ENCODE measurements at regions not wholly inside any gene's neighbourhood (a gene's known extent, or its start where the extent isn't known, plus 50 kb on each side); places are given as distances from the start of the nearest gene placed in this dataset.

GRCh38 chr15:93312891-93313486, 224.0 kb upstream of the RGMA start:
- H3K9me3 ChIP-seq, result no peaks in the 10 kb centered on the region
- H3K27me3 ChIP-seq (ENCODE audit: insufficient read depth), result no peaks in the 10 kb centered on the region
- 15% methylated on average over 7 of the region's 7 CpGs for WGBS (ENCODE audit: low lambda C conversion rate)
- no peak overlapping the region for H3K27ac ChIP-seq (ENCODE audit: low read depth in 2 of 2, low read length in 1 of 2)
- H3K9ac ChIP-seq, result no peak overlapping the region
- H3K4me1 ChIP-seq (ENCODE audit: control insufficient read depth in 1 of 2, insufficient read depth in 2 of 2, low read depth in 1 of 2, low read length in 1 of 2), result peaks cover 0 to 4% of the 10 kb centered on the region in 2 experiments; a peak in 1 of 4 replicates
- DNase-seq, result no peak
- POLR2A ChIA-PET, result no interaction called here
- no peaks in the 10 kb centered on the region for H3K79me2 ChIP-seq (ENCODE audit: insufficient read depth)
- no peaks in the 10 kb centered on the region for H3K9me2 ChIP-seq
- H3K36me3 ChIP-seq (replicated peaks in 1 of 2; ENCODE audit: control insufficient read depth in 1 of 2, insufficient read depth in 2 of 2, low read length in 1 of 2), result no peaks in the 10 kb centered on the region
- H3K4me2 ChIP-seq, result no peak overlapping the region
- no peak overlapping the region for H2AFZ ChIP-seq (ENCODE audit: low read depth)
- no peak overlapping the region for H3K4me3 ChIP-seq (ENCODE audit: low read depth in 2 of 2, low read length in 1 of 2)
- H4K20me1 ChIP-seq (ENCODE audit: insufficient read depth), result no peaks in the 10 kb centered on the region
- no peaks in the 10 kb centered on the region for H3F3A ChIP-seq (replicated peaks; ENCODE audit: insufficient read depth)
- CTCF ChIA-PET, result no interaction called here
- TF ChIP-seq MEF2A (IDR thresholded peaks at IDR 0.05; ENCODE audit: borderline replicate concordance, low read depth) (no peak), SMC3 (IDR thresholded peaks at IDR 0.05; ENCODE audit: low read depth, low read length) (no peak), ELF1 (IDR thresholded peaks at IDR 0.05) (no peak), FOXM1 (IDR thresholded peaks at IDR 0.05; ENCODE audit: low read depth) (no peak), TEAD4 (IDR thresholded peaks at IDR 0.05; ENCODE audit: borderline replicate concordance, insufficient read depth) (no peak), RAD21 (IDR thresholded peaks at IDR 0.05; ENCODE audit: low read length) (no peak), GATA2 (CRISPR knock-in tag; IDR thresholded peaks at IDR 0.05) (no peak), IRF3 (IDR thresholded peaks at IDR 0.05; ENCODE audit: low read depth, low read length) (no peak), TAF1 (IDR thresholded peaks at IDR 0.05; ENCODE audit: borderline replicate concordance, low read depth, low read length) (no peak), RCOR1 (IDR thresholded peaks at IDR 0.05; ENCODE audit: low read length) (no peak), JUND (IDR thresholded peaks at IDR 0.05) (no peak), PBX3 (IDR thresholded peaks at IDR 0.05) (no peak), RXRA (IDR thresholded peaks at IDR 0.05; ENCODE audit: borderline replicate concordance, low read depth) (no peak), NRF1 (IDR thresholded peaks at IDR 0.05; ENCODE audit: low read depth, low read length) (no peak), SIN3A (IDR thresholded peaks at IDR 0.05; ENCODE audit: borderline replicate concordance, low read depth, low read length) (no peak), FOSL2 (IDR thresholded peaks at IDR 0.05; ENCODE audit: borderline replicate concordance, low read depth) (no peak)
- TF ChIP-seq, protein P1, sequence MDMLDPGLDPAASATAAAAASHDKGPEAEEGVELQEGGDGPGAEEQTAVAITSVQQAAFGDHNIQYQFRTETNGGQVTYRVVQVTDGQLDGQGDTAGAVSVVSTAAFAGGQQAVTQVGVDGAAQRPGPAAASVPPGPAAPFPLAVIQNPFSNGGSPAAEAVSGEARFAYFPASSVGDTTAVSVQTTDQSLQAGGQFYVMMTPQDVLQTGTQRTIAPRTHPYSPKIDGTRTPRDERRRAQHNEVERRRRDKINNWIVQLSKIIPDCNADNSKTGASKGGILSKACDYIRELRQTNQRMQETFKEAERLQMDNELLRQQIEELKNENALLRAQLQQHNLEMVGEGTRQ (IDR thresholded peaks at IDR 0.05; ENCODE audit: borderline replicate concordance, low read depth, low read length), result no peak
- TF ChIP-seq, protein P2, sequence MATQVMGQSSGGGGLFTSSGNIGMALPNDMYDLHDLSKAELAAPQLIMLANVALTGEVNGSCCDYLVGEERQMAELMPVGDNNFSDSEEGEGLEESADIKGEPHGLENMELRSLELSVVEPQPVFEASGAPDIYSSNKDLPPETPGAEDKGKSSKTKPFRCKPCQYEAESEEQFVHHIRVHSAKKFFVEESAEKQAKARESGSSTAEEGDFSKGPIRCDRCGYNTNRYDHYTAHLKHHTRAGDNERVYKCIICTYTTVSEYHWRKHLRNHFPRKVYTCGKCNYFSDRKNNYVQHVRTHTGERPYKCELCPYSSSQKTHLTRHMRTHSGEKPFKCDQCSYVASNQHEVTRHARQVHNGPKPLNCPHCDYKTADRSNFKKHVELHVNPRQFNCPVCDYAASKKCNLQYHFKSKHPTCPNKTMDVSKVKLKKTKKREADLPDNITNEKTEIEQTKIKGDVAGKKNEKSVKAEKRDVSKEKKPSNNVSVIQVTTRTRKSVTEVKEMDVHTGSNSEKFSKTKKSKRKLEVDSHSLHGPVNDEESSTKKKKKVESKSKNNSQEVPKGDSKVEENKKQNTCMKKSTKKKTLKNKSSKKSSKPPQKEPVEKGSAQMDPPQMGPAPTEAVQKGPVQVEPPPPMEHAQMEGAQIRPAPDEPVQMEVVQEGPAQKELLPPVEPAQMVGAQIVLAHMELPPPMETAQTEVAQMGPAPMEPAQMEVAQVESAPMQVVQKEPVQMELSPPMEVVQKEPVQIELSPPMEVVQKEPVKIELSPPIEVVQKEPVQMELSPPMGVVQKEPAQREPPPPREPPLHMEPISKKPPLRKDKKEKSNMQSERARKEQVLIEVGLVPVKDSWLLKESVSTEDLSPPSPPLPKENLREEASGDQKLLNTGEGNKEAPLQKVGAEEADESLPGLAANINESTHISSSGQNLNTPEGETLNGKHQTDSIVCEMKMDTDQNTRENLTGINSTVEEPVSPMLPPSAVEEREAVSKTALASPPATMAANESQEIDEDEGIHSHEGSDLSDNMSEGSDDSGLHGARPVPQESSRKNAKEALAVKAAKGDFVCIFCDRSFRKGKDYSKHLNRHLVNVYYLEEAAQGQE (IDR thresholded peaks at IDR 0.05; ENCODE audit: low read depth, low read length), result no peak

All from SK-N-SH (cell line).